ENCODE measurements at regions not wholly inside any gene's neighbourhood (a gene's known extent, or its start where the extent isn't known, plus 50 kb on each side); places are given as distances from the start of the nearest gene placed in this dataset.

GRCh38 chr11:92123540-92123939 lies 101.1 kb upstream of the FAT3 start:
- no peak for TF ChIP-seq POLR2A (IDR thresholded peaks at IDR 0.05)
- no peak for TF ChIP-seq CTCF (IDR thresholded peaks at IDR 0.05 in 4 of 5, conservative IDR thresholded peaks at IDR 0.05 in 1 of 5)
